K562 (cell line): ENCODE measurements at regions not wholly inside any gene's neighbourhood (a gene's known extent, or its start where the extent isn't known, plus 50 kb on each side); places are given as distances from the start of the nearest gene placed in this dataset.

Experiments used
- ATAC-seq: fragments of 200-7000 bp; cut with Tn5 transposase; 3 replicates; pipeline ENCODE4 v1.9.1; 2020; ENCODE audit warnings: moderate library complexity
- BruUV-seq: library from RNA; stranded (reverse); fragments of 400-500 nt; replicated peaks from 2 replicates; lab custom pipeline; 2021; lab: Mats Ljungman, UMichigan
- CTCF ChIA-PET: fragments of 300-600 bp; formaldehyde crosslinking; extraction: SDS; loops from one replicate; lab custom pipeline; 2021; ENCODE audit warnings: low intra/inter-chr PET ratio; lab: Yijun Ruan, JAX
- POLR2A ChIA-PET: fragments of 300-600, 350-650 bp; sonication (Branson Sonifier 250); formaldehyde crosslinking; extraction: SDS; loops from one replicate; lab custom pipeline; 2021; ENCODE audit warnings: antibody characterized with exemption, inconsistent platforms; lab: Yijun Ruan, JAX
- DNase-seq, 4 experiments: peaks; one replicate each; pipeline versions ENCODE4 v3.0.0 to v3.0.0-alpha.2; 2011 to 2018; ENCODE audit warnings: low spot score in 3 of 4, mixed read lengths in 3 of 4; ENCODE audit errors: extremely low read depth in 1 of 4
- FAIRE-seq: peaks from 2 replicates; lab custom pipeline; 2011; peaks lifted over from hg19 to GRCh38; lab: Jason Lieb, UNC
- H2AFZ ChIP-seq: 2 replicates; pipeline ENCODE4 v1.6.0; 2011; ENCODE audit warnings: low read depth, low read length, control low read depth, inconsistent platforms
- H3K27ac ChIP-seq: fragments of 200-600 bp; 3 replicates; pipeline ENCODE4 v1.8.0; 2011; ENCODE audit warnings: low read depth, mild to moderate bottlenecking, control low read depth, inconsistent platforms, low read length, moderate library complexity, mixed read lengths; ENCODE audit errors: extremely low read depth
- H3K27me3 ChIP-seq, 2 experiments: fragments of 300-600 bp in 1 of 2; 2 replicates in 1 of 2; 3 replicates in 1 of 2; pipeline versions ENCODE4 v1.6.0 to v1.8.0; 2011; ENCODE audit warnings: inconsistent platforms in 2 of 2, low read length in 2 of 2, mild to moderate bottlenecking in 1 of 2, mixed read lengths in 1 of 2, moderate library complexity in 1 of 2; ENCODE audit not compliant: control insufficient read depth in 2 of 2, insufficient read depth in 2 of 2
- H3K36me3 ChIP-seq: fragments of 300-600 bp; 3 replicates; pipeline ENCODE4 v1.8.0; 2011; ENCODE audit warnings: mild to moderate bottlenecking, low read length, inconsistent platforms; ENCODE audit not compliant: control insufficient read depth, insufficient read depth
- H3K4me1 ChIP-seq, 2 experiments: fragments of 200-600 bp in 1 of 2; replicated peaks in 1 of 2; 2 replicates in 1 of 2; 3 replicates in 1 of 2; pipeline versions ENCODE4 v1.5.1 to v1.8.0; 2011; ENCODE audit warnings: inconsistent platforms in 2 of 2, low read length in 2 of 2, mild to moderate bottlenecking in 1 of 2, mixed read lengths in 1 of 2, moderate library complexity in 1 of 2; ENCODE audit not compliant: control insufficient read depth in 2 of 2, insufficient read depth in 2 of 2
- H3K4me2 ChIP-seq: 2 replicates; pipeline ENCODE4 v1.6.1; 2011; ENCODE audit warnings: low read length, control low read depth, inconsistent platforms, mixed read lengths; ENCODE audit not compliant: insufficient read depth
- H3K4me3 ChIP-seq: fragments of 200-600 bp; sonication (generic), shearing (Covaris generic); 2 replicates; pipeline ENCODE4 v1.5.1; 2016; ENCODE audit warnings: control low read depth, inconsistent platforms
- H3K79me2 ChIP-seq: fragments of 200-600 bp; 3 replicates; pipeline ENCODE4 v1.8.0; 2011; ENCODE audit warnings: low read length, inconsistent platforms; ENCODE audit not compliant: control insufficient read depth, insufficient read depth
- H3K9ac ChIP-seq, 2 experiments: 2 replicates each; pipeline versions ENCODE4 v1.6.0 to v1.6.1; 2011; ENCODE audit warnings: low read depth in 2 of 2, low read length in 2 of 2, control low read depth in 1 of 2, inconsistent platforms in 1 of 2, mild to moderate bottlenecking in 1 of 2, mixed read lengths in 1 of 2; ENCODE audit not compliant: insufficient read depth in 1 of 2
- H3K9me1 ChIP-seq: one replicate; pipeline ENCODE4 v1.6.0; 2011; ENCODE audit warnings: inconsistent platforms, mild to moderate bottlenecking, low read length, moderate library complexity; ENCODE audit not compliant: control insufficient read depth, insufficient read depth
- H3K9me3 ChIP-seq: replicated peaks from 2 replicates; pipeline ENCODE4 v1.5.1; 2011; ENCODE audit warnings: low read depth, low read length, inconsistent platforms; ENCODE audit not compliant: control insufficient read depth, insufficient read depth
- H4K20me1 ChIP-seq: replicated peaks from 2 replicates; pipeline ENCODE4 v1.6.1; 2011; ENCODE audit warnings: low read length, inconsistent platforms, mixed read lengths; ENCODE audit not compliant: control insufficient read depth, insufficient read depth
- ASH1L ChIP-seq: fragments of 450-650 bp; IDR thresholded peaks from 2 replicates; pipeline ENCODE4 v1.6.1; 2018; ENCODE audit warnings: borderline replicate concordance, mild to moderate bottlenecking, low read depth; ENCODE audit not compliant: partially characterized antibody
- ATF1 ChIP-seq, 2 experiments: fragments of 450-650 bp in 1 of 2; IDR thresholded peaks; 2 replicates each; pipeline ENCODE4 v1.6.1; 2016; ENCODE audit warnings: missing compliant biosample characterization in 1 of 2, missing genetic modification characterization in 1 of 2
- BRF2 ChIP-seq: IDR thresholded peaks from 3 replicates; pipeline ENCODE4 v1.6.1; 2011; ENCODE audit warnings: borderline replicate concordance, mild to moderate bottlenecking; ENCODE audit not compliant: insufficient read length, insufficient read depth
- CBX5 ChIP-seq: IDR thresholded peaks from 2 replicates; pipeline ENCODE4 v1.6.1; 2014; ENCODE audit warnings: low read depth, borderline replicate concordance
- DDX20 ChIP-seq: fragments of 450-650 bp; IDR thresholded peaks from 2 replicates; pipeline ENCODE4 v1.6.1; 2016; ENCODE audit warnings: missing genetic modification characterization, low read depth, mild to moderate bottlenecking, missing compliant biosample characterization, moderate library complexity
- IRF2 ChIP-seq: sonication (generic); formaldehyde crosslinking; IDR thresholded peaks from 2 replicates; pipeline ENCODE4 v1.8.1; 2022; ENCODE audit warnings: mild to moderate bottlenecking, missing genetic modification reagents
- NFIX ChIP-seq: fragments of 250-450 bp; sonication (Bioruptor Pico); IDR thresholded peaks from 2 replicates; pipeline ENCODE4 v1.4.0; 2020; ENCODE audit warnings: low read depth, mild to moderate bottlenecking, moderate library complexity
- POLR2AphosphoS2 ChIP-seq: IDR thresholded peaks from 2 replicates; pipeline ENCODE4 v1.6.1; 2012; ENCODE audit warnings: low read length, improper control_type of control experiment
- POLR3A ChIP-seq: IDR thresholded peaks from 2 replicates; pipeline ENCODE4 v1.6.1; 2011; ENCODE audit warnings: borderline replicate concordance, mild to moderate bottlenecking, moderate library complexity; ENCODE audit not compliant: insufficient read length, insufficient read depth; ENCODE audit errors: extremely low read depth
- POU5F1 ChIP-seq: fragments of 150-350 bp; IDR thresholded peaks from 2 replicates; pipeline ENCODE4 v1.6.1; 2014; ENCODE audit warnings: borderline replicate concordance, low read length, low read depth, mild to moderate bottlenecking; ENCODE audit not compliant: partially characterized antibody
- PTBP1 ChIP-seq: fragments of 200-400 bp; formaldehyde crosslinking; IDR thresholded peaks from 2 replicates; pipeline ENCODE4 v1.6.1; 2017; ENCODE audit warnings: low read depth, low read length
- RBM25 ChIP-seq: fragments of 200-400 bp; formaldehyde crosslinking; IDR thresholded peaks from 2 replicates; pipeline ENCODE4 v1.6.1; 2018; ENCODE audit warnings: low read length, low read depth, moderate library complexity; ENCODE audit not compliant: severe bottlenecking
- SNIP1 ChIP-seq: fragments of 450-650 bp; IDR thresholded peaks from 2 replicates; pipeline ENCODE4 v1.7.1; 2017; ENCODE audit warnings: low read depth, mild to moderate bottlenecking
- TCF15 ChIP-seq: fragments of 250-450 bp; sonication (Bioruptor Pico); IDR thresholded peaks from 2 replicates; pipeline ENCODE4 v1.8.0; 2022; ENCODE audit warnings: moderate library complexity, mild to moderate bottlenecking, inconsistent platforms
- ZNF280B ChIP-seq: fragments of 250-450 bp; sonication (Bioruptor Pico); IDR thresholded peaks from 2 replicates; pipeline ENCODE4 v1.5.1; 2021; ENCODE audit warnings: mild to moderate bottlenecking
- ZNF444 ChIP-seq: fragments of 250-450 bp; sonication (Bioruptor Pico); IDR thresholded peaks from 2 replicates; pipeline ENCODE4 v1.4.0; 2020; ENCODE audit warnings: mild to moderate bottlenecking, moderate library complexity
- ZNF668 ChIP-seq: fragments of 250-450 bp; sonication (Bioruptor Pico); IDR thresholded peaks from 2 replicates; pipeline ENCODE4 v1.8.0; 2022; ENCODE audit warnings: mild to moderate bottlenecking, inconsistent platforms
- WGBS: fragments of 100-300 bp; shearing (Covaris generic); methylation state at CpG from one replicate; pipeline ENCODE4 v1.1.6; 2016; ENCODE audit warnings: low coverage, mixed read lengths; ENCODE audit not compliant: insufficient coverage; ENCODE audit errors: missing lambda C conversion rate; 5-methylcytosine and 5-hydroxymethylcytosine counted together
- in situ Hi-C: fragments of 300-500 bp; cut with MboI; formaldehyde crosslinking; loops from 4 replicates; pipeline ENCODE4 v1.15.0; 2018; ENCODE audit warnings: inconsistent platforms, mixed read lengths
- intact Hi-C: fragments of 100-400 bp; cut with micrococcal nuclease; formaldehyde crosslinking; loops from 2 replicates; pipeline ENCODE4 v1.14.2; 2022
- TF ChIP-seq, protein P1 (sequence below): fragments of 250-450 bp; sonication (Bioruptor Pico); IDR thresholded peaks from 2 replicates; pipeline ENCODE4 v1.9.0; 2021; ENCODE audit warnings: mild to moderate bottlenecking, inconsistent platforms

- BruUV-seq: no TSS peak
- CTCF ChIA-PET: no interaction called here
- POLR2A ChIA-PET: no interaction called here
- 3% methylated on average over 2 of the region's 2 CpGs for WGBS
- no peak for TF ChIP-seq DDX20 (tag)
- no peak for TF ChIP-seq NFIX (CRISPR knock-in tag)
- TF ChIP-seq PTBP1: no peak
- TF ChIP-seq, protein P1, sequence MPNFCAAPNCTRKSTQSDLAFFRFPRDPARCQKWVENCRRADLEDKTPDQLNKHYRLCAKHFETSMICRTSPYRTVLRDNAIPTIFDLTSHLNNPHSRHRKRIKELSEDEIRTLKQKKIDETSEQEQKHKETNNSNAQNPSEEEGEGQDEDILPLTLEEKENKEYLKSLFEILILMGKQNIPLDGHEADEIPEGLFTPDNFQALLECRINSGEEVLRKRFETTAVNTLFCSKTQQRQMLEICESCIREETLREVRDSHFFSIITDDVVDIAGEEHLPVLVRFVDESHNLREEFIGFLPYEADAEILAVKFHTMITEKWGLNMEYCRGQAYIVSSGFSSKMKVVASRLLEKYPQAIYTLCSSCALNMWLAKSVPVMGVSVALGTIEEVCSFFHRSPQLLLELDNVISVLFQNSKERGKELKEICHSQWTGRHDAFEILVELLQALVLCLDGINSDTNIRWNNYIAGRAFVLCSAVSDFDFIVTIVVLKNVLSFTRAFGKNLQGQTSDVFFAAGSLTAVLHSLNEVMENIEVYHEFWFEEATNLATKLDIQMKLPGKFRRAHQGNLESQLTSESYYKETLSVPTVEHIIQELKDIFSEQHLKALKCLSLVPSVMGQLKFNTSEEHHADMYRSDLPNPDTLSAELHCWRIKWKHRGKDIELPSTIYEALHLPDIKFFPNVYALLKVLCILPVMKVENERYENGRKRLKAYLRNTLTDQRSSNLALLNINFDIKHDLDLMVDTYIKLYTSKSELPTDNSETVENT (CRISPR knock-in tag): no peak
- TF ChIP-seq POLR2AphosphoS2: no peak
- TF ChIP-seq POU5F1: no peak
- no peak for TF ChIP-seq ZNF668 (CRISPR knock-in tag)
- TF ChIP-seq ZNF444 (CRISPR knock-in tag): no peak
- no peak for TF ChIP-seq CBX5
- no peak for TF ChIP-seq TCF15 (CRISPR knock-in tag)
- TF ChIP-seq ZNF280B (CRISPR knock-in tag): no peak
- TF ChIP-seq RBM25: no peak
- no peak for TF ChIP-seq ATF1 (CRISPR knock-in tag; IDR thresholded peaks at IDR 0.05)
- no peak for TF ChIP-seq ATF1 (tag; IDR thresholded peaks at IDR 0.05)
- no peak for TF ChIP-seq IRF2
- no peak for TF ChIP-seq SNIP1
- no peak for TF ChIP-seq POLR3A
- no peak for TF ChIP-seq BRF2
- no peak for TF ChIP-seq ASH1L
- no peak overlapping the region for H3K4me2 ChIP-seq
- H4K20me1 ChIP-seq: no peaks in the 10 kb centered on the region; the same call in 1 of the 2 replicates
- H3K4me3 ChIP-seq: no peak overlapping the region
- H3K9me1 ChIP-seq: no peaks in the 10 kb centered on the region
- peaks cover 27 to 64% of the 10 kb centered on the region in 2 experiments for H3K27me3 ChIP-seq
- no peak overlapping the region for H2AFZ ChIP-seq
- in situ Hi-C loops (no loop called here), intact Hi-C loops (no loop called here)
- FAIRE-seq (no peak), DNase-seq (no peak), ATAC-seq (no peak)
- H3K9ac ChIP-seq: no peak overlapping the region
- no peaks in the 10 kb centered on the region for H3K79me2 ChIP-seq
- H3K9me3 ChIP-seq: no peaks in the 10 kb centered on the region; the same call in 1 of the 2 replicates
- no peaks in the 10 kb centered on the region; a peak in 1 of 5 replicates for H3K4me1 ChIP-seq
- H3K36me3 ChIP-seq: no peaks in the 10 kb centered on the region
- H3K27ac ChIP-seq: no peak overlapping the region
Observed at GRCh38 chr10:43699516-43699915, 50.8 kb upstream of the ZNF32 start.
